IgD-negative memory B cell (primary cell): ENCODE measurements at regions not wholly inside any gene's neighbourhood (a gene's known extent, or its start where the extent isn't known, plus 50 kb on each side); places are given as distances from the start of the nearest gene placed in this dataset.

ENCODE experiments used
- H3K27ac Mint-ChIP-seq, 3 donors: one replicate each; pipeline ENCODE4 v1.8.0; 2020 to 2022; ENCODE audit warnings: mild to moderate bottlenecking in 3 of 3, mixed read lengths in 3 of 3, moderate library complexity in 1 of 3
- H3K27me3 Mint-ChIP-seq: one replicate; pipeline ENCODE4 v1.8.0; 2021; ENCODE audit warnings: mixed read lengths
- H3K36me3 Mint-ChIP-seq: one replicate; pipeline ENCODE4 v1.8.0; 2020; ENCODE audit warnings: mild to moderate bottlenecking, mixed read lengths
- H3K4me1 Mint-ChIP-seq, 3 donors: one replicate each; pipeline ENCODE4 v1.8.0; 2020 to 2022; ENCODE audit warnings: mixed read lengths in 3 of 3, mild to moderate bottlenecking in 1 of 3
- H3K4me3 Mint-ChIP-seq, 4 donors: one replicate each; pipeline ENCODE4 v1.8.0; 2020 to 2022; ENCODE audit warnings: mild to moderate bottlenecking in 4 of 4, mixed read lengths in 4 of 4, moderate library complexity in 3 of 4
- H3K9me3 Mint-ChIP-seq, 3 donors: one replicate each; pipeline ENCODE4 v1.8.0; 2020 to 2021; ENCODE audit warnings: mixed read lengths in 3 of 3, mild to moderate bottlenecking in 1 of 3

GRCh38 chr7:96534221-96534620 lies 175.4 kb downstream of the SEM1 start:
- H3K36me3 Mint-ChIP-seq, result no peaks in the 10 kb centered on the region
- no peak overlapping the region for H3K4me3 Mint-ChIP-seq
- H3K27ac Mint-ChIP-seq, result no peak overlapping the region
- H3K27me3 Mint-ChIP-seq, result peaks cover 16% of the 10 kb centered on the region
- peaks cover 0 to 5% (median 2%) of the 10 kb centered on the region in 3 donors for H3K9me3 Mint-ChIP-seq
- peaks cover 0 to 3% (median 0%) of the 10 kb centered on the region in 3 donors for H3K4me1 Mint-ChIP-seq

GRCh38 chr7:96532428-96532935 lies 177.2 kb downstream of the SEM1 start:
- no peaks in the 10 kb centered on the region for H3K4me1 Mint-ChIP-seq
- H3K27ac Mint-ChIP-seq, result no peak overlapping the region
- H3K4me3 Mint-ChIP-seq, result no peak overlapping the region
- H3K27me3 Mint-ChIP-seq, result peaks cover 17% of the 10 kb centered on the region
- no peaks in the 10 kb centered on the region for H3K36me3 Mint-ChIP-seq
- H3K9me3 Mint-ChIP-seq, result peaks cover 0 to 2% (median 0%) of the 10 kb centered on the region in 3 donors

- Mint-ChIP-seq H3K9me3 (peaks cover 0 to 2% (median 0%) of the 10 kb centered on the region in 3 donors), H3K4me1 (no peaks in the 10 kb centered on the region), H3K36me3 (no peaks in the 10 kb centered on the region), H3K4me3 (no peak overlapping the region), H3K27me3 (peaks cover 22% of the 10 kb centered on the region), H3K27ac (no peak overlapping the region)
Measured at GRCh38 chr7:96531331-96531730, 178.3 kb downstream of the SEM1 start.

GRCh38 chr7:96530786-96531185 lies 178.9 kb downstream of the SEM1 start:
- Mint-ChIP-seq H3K27me3 (peaks cover 22% of the 10 kb centered on the region), H3K36me3 (no peaks in the 10 kb centered on the region), H3K27ac (no peak overlapping the region), H3K4me3 (no peak overlapping the region), H3K4me1 (no peaks in the 10 kb centered on the region), H3K9me3 (peaks cover 0 to 2% (median 0%) of the 10 kb centered on the region in 3 donors)

GRCh38 chr7:96527133-96527827 lies 182.4 kb downstream of the SEM1 start:
- Mint-ChIP-seq H3K27me3 (peaks cover 18% of the 10 kb centered on the region), H3K9me3 (peaks cover 0 to 3% (median 0%) of the 10 kb centered on the region in 3 donors), H3K36me3 (no peaks in the 10 kb centered on the region), H3K4me3 (no peak overlapping the region), H3K27ac (no peak overlapping the region), H3K4me1 (no peaks in the 10 kb centered on the region)

GRCh38 chr7:96526496-96526895 lies 183.2 kb downstream of the SEM1 start:
- Mint-ChIP-seq H3K9me3 (peaks cover 0 to 3% (median 0%) of the 10 kb centered on the region in 3 donors), H3K36me3 (no peaks in the 10 kb centered on the region), H3K27me3 (peaks cover 16% of the 10 kb centered on the region), H3K4me1 (no peaks in the 10 kb centered on the region), H3K27ac (no peak overlapping the region), H3K4me3 (no peak overlapping the region)

- peaks cover 2 to 3% (median 2%) of the 10 kb centered on the region in 3 donors for H3K9me3 Mint-ChIP-seq
- H3K4me1 Mint-ChIP-seq, result no peaks in the 10 kb centered on the region
- no peak overlapping the region for H3K27ac Mint-ChIP-seq
- no peaks in the 10 kb centered on the region for H3K36me3 Mint-ChIP-seq
- no peaks in the 10 kb centered on the region for H3K27me3 Mint-ChIP-seq
- no peak overlapping the region for H3K4me3 Mint-ChIP-seq
Measured at GRCh38 chr7:96521068-96521894, 188.4 kb downstream of the SEM1 start.

- Mint-ChIP-seq H3K9me3 (peaks cover 0 to 2% (median 0%) of the 10 kb centered on the region in 3 donors), H3K27ac (no peak overlapping the region), H3K4me3 (no peak overlapping the region), H3K4me1 (no peaks in the 10 kb centered on the region), H3K27me3 (peaks cover 4% of the 10 kb centered on the region), H3K36me3 (no peaks in the 10 kb centered on the region)
Measured at GRCh38 chr7:96508371-96508770, 186.5 kb upstream of the SLC25A13 start.

- peaks cover 0 to 2% (median 2%) of the 10 kb centered on the region in 3 donors for H3K9me3 Mint-ChIP-seq
- H3K36me3 Mint-ChIP-seq, result no peaks in the 10 kb centered on the region
- no peak overlapping the region for H3K27ac Mint-ChIP-seq
- H3K4me3 Mint-ChIP-seq, result no peak overlapping the region
- H3K27me3 Mint-ChIP-seq, result no peaks in the 10 kb centered on the region
- no peaks in the 10 kb centered on the region for H3K4me1 Mint-ChIP-seq
Measured at GRCh38 chr7:96503597-96503996, 181.7 kb upstream of the SLC25A13 start.

GRCh38 chr7:96501318-96501717 lies 179.4 kb upstream of the SLC25A13 start:
- Mint-ChIP-seq H3K4me3 (no peak overlapping the region), H3K9me3 (peaks cover 0 to 2% (median 0%) of the 10 kb centered on the region in 3 donors), H3K4me1 (no peaks in the 10 kb centered on the region), H3K36me3 (no peaks in the 10 kb centered on the region), H3K27me3 (peaks cover 3% of the 10 kb centered on the region), H3K27ac (no peak overlapping the region)

GRCh38 chr7:96499532-96499931 lies 177.6 kb upstream of the SLC25A13 start:
- Mint-ChIP-seq H3K27me3 (peaks cover 3% of the 10 kb centered on the region), H3K4me1 (peaks cover 0 to 4% (median 0%) of the 10 kb centered on the region in 3 donors), H3K27ac (no peak overlapping the region), H3K36me3 (no peaks in the 10 kb centered on the region), H3K4me3 (no peak overlapping the region), H3K9me3 (peaks cover 0 to 2% (median 0%) of the 10 kb centered on the region in 3 donors)

- Mint-ChIP-seq H3K9me3 (peaks cover 0 to 2% (median 0%) of the 10 kb centered on the region in 3 donors), H3K27ac (no peak overlapping the region), H3K4me1 (peaks cover 0 to 4% (median 0%) of the 10 kb centered on the region in 3 donors), H3K27me3 (peaks cover 3% of the 10 kb centered on the region), H3K4me3 (no peak overlapping the region), H3K36me3 (no peaks in the 10 kb centered on the region)
Measured at GRCh38 chr7:96497567-96497966, 175.7 kb upstream of the SLC25A13 start.

- H3K4me3 Mint-ChIP-seq, result no peak overlapping the region
- peaks cover 3% of the 10 kb centered on the region for H3K27me3 Mint-ChIP-seq
- no peak overlapping the region for H3K27ac Mint-ChIP-seq
- no peaks in the 10 kb centered on the region for H3K9me3 Mint-ChIP-seq
- H3K4me1 Mint-ChIP-seq, result peaks cover 0 to 4% (median 0%) of the 10 kb centered on the region in 3 donors
- H3K36me3 Mint-ChIP-seq, result no peaks in the 10 kb centered on the region
Measured at GRCh38 chr7:96495751-96496216, 173.9 kb upstream of the SLC25A13 start.

GRCh38 chr7:96486681-96487080 lies 164.8 kb upstream of the SLC25A13 start:
- H3K27me3 Mint-ChIP-seq, result no peaks in the 10 kb centered on the region
- no peaks in the 10 kb centered on the region for H3K9me3 Mint-ChIP-seq
- H3K4me3 Mint-ChIP-seq, result no peak overlapping the region

GRCh38 chr7:96484845-96485244 lies 162.9 kb upstream of the SLC25A13 start:
- Mint-ChIP-seq H3K27me3 (no peaks in the 10 kb centered on the region), H3K36me3 (no peaks in the 10 kb centered on the region), H3K4me1 (no peaks in the 10 kb centered on the region), H3K4me3 (no peak overlapping the region), H3K27ac (no peak overlapping the region), H3K9me3 (no peaks in the 10 kb centered on the region)

More at GRCh38 chr7:96486681-96487080, 164.8 kb upstream of the SLC25A13 start:
- Mint-ChIP-seq H3K4me1 (no peaks in the 10 kb centered on the region), H3K27ac (no peak overlapping the region), H3K36me3 (no peaks in the 10 kb centered on the region)
